ENCODE measurements at regions not wholly inside any gene's neighbourhood (a gene's known extent, or its start where the extent isn't known, plus 50 kb on each side); places are given as distances from the start of the nearest gene placed in this dataset.

DNA sequence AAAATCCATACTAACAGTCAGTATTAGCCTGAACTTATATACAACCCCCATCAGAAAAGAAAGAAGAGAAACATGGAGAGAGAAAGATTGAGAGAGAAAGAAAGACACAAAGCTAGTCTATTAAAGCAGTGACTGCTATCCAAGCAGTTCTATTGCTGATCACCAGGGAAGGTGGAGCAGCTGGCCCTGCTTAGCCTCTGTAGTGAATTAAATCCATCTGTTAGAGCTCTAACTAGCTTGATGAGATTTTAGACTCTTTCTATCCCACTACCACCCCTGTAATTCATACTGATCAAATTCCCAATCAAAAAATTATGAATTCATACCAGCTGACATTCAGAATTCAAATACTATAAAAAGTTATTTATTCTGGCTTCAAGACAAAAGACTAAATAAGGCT, 486.0 kb upstream of the LRRN3 start:
- no peak overlapping the region for H3K4me3 ChIP-seq (ENCODE audit: insufficient read depth, low read depth, low read length)
- no peaks in the 10 kb centered on the region for H4K20me1 ChIP-seq (ENCODE audit: insufficient read depth, low read length)
- H2AK5ac ChIP-seq (ENCODE audit: low read depth, low read length): no peak overlapping the region
- H3K56ac ChIP-seq (ENCODE audit: extremely low read depth, insufficient read depth, low read length): no peak overlapping the region
- no peak overlapping the region for H3K4me2 ChIP-seq (ENCODE audit: low read depth, low read length)
- H3K36me3 ChIP-seq (ENCODE audit: control insufficient read depth, insufficient read depth, low read length): no peaks in the 10 kb centered on the region
- no peak overlapping the region for H3K27ac ChIP-seq (ENCODE audit: insufficient read depth, low read length)
- ChIA-PET CTCF (no interaction called here), POLR2A (ENCODE audit: unreplicated experiment) (interaction anchor here (0.6 kb wide), 1 partner anchor 10 kb away, joined by 11 read pairs; no protein-coding TSS in a partner anchor)
- no peak for ATAC-seq (ENCODE audit: low read depth)
- no peak overlapping the region for H3K9ac ChIP-seq (ENCODE audit: low read depth, low read length)
- no peak overlapping the region for H2BK120ac ChIP-seq (ENCODE audit: low read depth, low read length)
- no peak overlapping the region for H3K18ac ChIP-seq (ENCODE audit: low read depth, low read length)
- H3K4ac ChIP-seq (ENCODE audit: low read depth, low read length): no peak overlapping the region
- no peak overlapping the region for H3K14ac ChIP-seq (replicated peaks; ENCODE audit: low read depth, low read length)
- H3K4me1 ChIP-seq (ENCODE audit: control insufficient read depth, insufficient read depth, low read length): no peaks in the 10 kb centered on the region
- no TSS peak for BruUV-seq (replicated peaks)
- no peaks in the 10 kb centered on the region for H3K9me1 ChIP-seq (ENCODE audit: insufficient read depth, low read length)
- H3K27me3 ChIP-seq (ENCODE audit: control insufficient read depth, insufficient read depth, low read length): no peaks in the 10 kb centered on the region
- no peak overlapping the region for H2AK9ac ChIP-seq (replicated peaks; ENCODE audit: low read depth, low read length, poor library complexity)
- no peak overlapping the region for H4K91ac ChIP-seq (ENCODE audit: insufficient read depth, low read depth, low read length)
- in situ Hi-C loops (cut with MboI; ENCODE audit: low sequenced_read_pairs): loop anchor here (25.0 kb wide), 1 partner anchor 1107 kb away; no protein-coding TSS in a partner anchor
- intact Hi-C loops (cut with micrococcal nuclease): no loop called here
- no peak for TF ChIP-seq MXI1 (IDR thresholded peaks at IDR 0.05; ENCODE audit: borderline replicate concordance, low read depth, low read length)
- TF ChIP-seq POLR2A (IDR thresholded peaks at IDR 0.05; ENCODE audit: low read depth, low read length): no peak
- no peak for TF ChIP-seq RCOR1 (IDR thresholded peaks at IDR 0.05; ENCODE audit: insufficient replicate concordance, low read length)
- TF ChIP-seq MAFK (IDR thresholded peaks at IDR 0.05; ENCODE audit: low read depth, low read length): no peak
- TF ChIP-seq CHD1 (IDR thresholded peaks at IDR 0.05; ENCODE audit: low read depth, low read length): no peak
- TF ChIP-seq CEBPB (IDR thresholded peaks at IDR 0.05; ENCODE audit: low read depth, low read length): no peak
- TF ChIP-seq NFE2L2 (IDR thresholded peaks at IDR 0.05; ENCODE audit: low read depth, low read length): no peak
- TF ChIP-seq, protein P1, sequence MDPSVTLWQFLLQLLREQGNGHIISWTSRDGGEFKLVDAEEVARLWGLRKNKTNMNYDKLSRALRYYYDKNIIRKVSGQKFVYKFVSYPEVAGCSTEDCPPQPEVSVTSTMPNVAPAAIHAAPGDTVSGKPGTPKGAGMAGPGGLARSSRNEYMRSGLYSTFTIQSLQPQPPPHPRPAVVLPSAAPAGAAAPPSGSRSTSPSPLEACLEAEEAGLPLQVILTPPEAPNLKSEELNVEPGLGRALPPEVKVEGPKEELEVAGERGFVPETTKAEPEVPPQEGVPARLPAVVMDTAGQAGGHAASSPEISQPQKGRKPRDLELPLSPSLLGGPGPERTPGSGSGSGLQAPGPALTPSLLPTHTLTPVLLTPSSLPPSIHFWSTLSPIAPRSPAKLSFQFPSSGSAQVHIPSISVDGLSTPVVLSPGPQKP (IDR thresholded peaks at IDR 0.05; ENCODE audit: borderline replicate concordance, low read depth, low read length): no peak
- TF ChIP-seq, protein P2, sequence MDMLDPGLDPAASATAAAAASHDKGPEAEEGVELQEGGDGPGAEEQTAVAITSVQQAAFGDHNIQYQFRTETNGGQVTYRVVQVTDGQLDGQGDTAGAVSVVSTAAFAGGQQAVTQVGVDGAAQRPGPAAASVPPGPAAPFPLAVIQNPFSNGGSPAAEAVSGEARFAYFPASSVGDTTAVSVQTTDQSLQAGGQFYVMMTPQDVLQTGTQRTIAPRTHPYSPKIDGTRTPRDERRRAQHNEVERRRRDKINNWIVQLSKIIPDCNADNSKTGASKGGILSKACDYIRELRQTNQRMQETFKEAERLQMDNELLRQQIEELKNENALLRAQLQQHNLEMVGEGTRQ (IDR thresholded peaks at IDR 0.05; ENCODE audit: low read depth, low read length): no peak
- no peak for TF ChIP-seq SMC3 (IDR thresholded peaks at IDR 0.05; ENCODE audit: low read depth, low read length)
- TF ChIP-seq MAZ (IDR thresholded peaks at IDR 0.05; ENCODE audit: borderline replicate concordance, low read depth, low read length): no peak
- no peak for TF ChIP-seq FOS (IDR thresholded peaks at IDR 0.05; ENCODE audit: low read depth, low read length)
- TF ChIP-seq, protein P3, sequence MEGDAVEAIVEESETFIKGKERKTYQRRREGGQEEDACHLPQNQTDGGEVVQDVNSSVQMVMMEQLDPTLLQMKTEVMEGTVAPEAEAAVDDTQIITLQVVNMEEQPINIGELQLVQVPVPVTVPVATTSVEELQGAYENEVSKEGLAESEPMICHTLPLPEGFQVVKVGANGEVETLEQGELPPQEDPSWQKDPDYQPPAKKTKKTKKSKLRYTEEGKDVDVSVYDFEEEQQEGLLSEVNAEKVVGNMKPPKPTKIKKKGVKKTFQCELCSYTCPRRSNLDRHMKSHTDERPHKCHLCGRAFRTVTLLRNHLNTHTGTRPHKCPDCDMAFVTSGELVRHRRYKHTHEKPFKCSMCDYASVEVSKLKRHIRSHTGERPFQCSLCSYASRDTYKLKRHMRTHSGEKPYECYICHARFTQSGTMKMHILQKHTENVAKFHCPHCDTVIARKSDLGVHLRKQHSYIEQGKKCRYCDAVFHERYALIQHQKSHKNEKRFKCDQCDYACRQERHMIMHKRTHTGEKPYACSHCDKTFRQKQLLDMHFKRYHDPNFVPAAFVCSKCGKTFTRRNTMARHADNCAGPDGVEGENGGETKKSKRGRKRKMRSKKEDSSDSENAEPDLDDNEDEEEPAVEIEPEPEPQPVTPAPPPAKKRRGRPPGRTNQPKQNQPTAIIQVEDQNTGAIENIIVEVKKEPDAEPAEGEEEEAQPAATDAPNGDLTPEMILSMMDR (conservative IDR thresholded peaks at IDR 0.05; ENCODE audit: low read depth, low read length): no peak
- no peak for TF ChIP-seq RFX5 (IDR thresholded peaks at IDR 0.05; ENCODE audit: low read depth, low read length)
- TF ChIP-seq RAD21 (IDR thresholded peaks at IDR 0.05; ENCODE audit: low read length): no peak
- no peak for DNase-seq
- no peak overlapping the region for H3K23ac ChIP-seq (ENCODE audit: low read depth, low read length)
- no peak overlapping the region for H2BK15ac ChIP-seq (ENCODE audit: low read depth, low read length)
- H2AFZ ChIP-seq (replicated peaks; ENCODE audit: low read length, poor library complexity): no peak overlapping the region
- dilution Hi-C loops (cut with HindIII; ENCODE audit: low sequenced_read_pairs, unreplicated experiment): no loop called here
- H3K79me1 ChIP-seq (ENCODE audit: low read depth in 1 of 2, low read length in 2 of 2): no peaks in the 10 kb centered on the region
- no peak overlapping the region for H2BK5ac ChIP-seq (ENCODE audit: low read depth, low read length, poor library complexity, severe bottlenecking)
- no peak overlapping the region for H4K8ac ChIP-seq (ENCODE audit: low read depth in 2 of 2, low read length in 2 of 2)
- no peak overlapping the region for H4K5ac ChIP-seq (ENCODE audit: low read depth, low read length)
- H2BK20ac ChIP-seq (ENCODE audit: low read depth, low read length): no peak overlapping the region
- no peaks in the 10 kb centered on the region for H3K9me3 ChIP-seq (ENCODE audit: control insufficient read depth, insufficient read depth, low read length)
